ENCODE measurements at regions not wholly inside any gene's neighbourhood (a gene's known extent, or its start where the extent isn't known, plus 50 kb on each side); places are given as distances from the start of the nearest gene placed in this dataset.

GRCh38 chr1:113219377-113219776 lies 146.4 kb downstream of the LRIG2 start:
- no peak for FAIRE-seq
- no peak for DNase-seq (ENCODE audit: low spot score)

- FAIRE-seq, result no peak
Observed at GRCh38 chr1:113219828-113220227, 146.8 kb downstream of the LRIG2 start.

DNA sequence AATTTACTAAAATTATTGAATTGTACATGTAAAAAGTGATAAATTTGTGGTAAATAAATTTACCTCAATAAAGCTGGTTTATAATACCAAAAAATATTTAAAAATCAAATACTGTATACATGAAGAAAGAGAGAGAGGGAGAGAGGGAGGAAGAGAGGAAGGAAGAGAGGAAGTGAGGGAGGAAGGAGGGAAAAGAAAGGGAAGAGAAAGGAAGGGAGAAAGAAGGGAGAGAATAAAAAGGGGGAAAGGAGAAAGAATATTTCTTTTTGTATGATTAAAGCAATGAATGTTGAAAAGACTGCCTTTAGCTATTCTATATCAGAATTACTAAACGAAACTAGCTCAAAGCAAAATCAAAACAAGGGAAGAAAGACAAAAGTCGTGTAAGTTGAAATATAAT lies 150.0 kb downstream of the LRIG2 start:
- FAIRE-seq, result no peak
- DNase-seq (ENCODE audit: low spot score), result no peak

More at GRCh38 chr1:113219828-113220227, 146.8 kb downstream of the LRIG2 start:
- no peak for DNase-seq (ENCODE audit: low spot score)

DNA sequence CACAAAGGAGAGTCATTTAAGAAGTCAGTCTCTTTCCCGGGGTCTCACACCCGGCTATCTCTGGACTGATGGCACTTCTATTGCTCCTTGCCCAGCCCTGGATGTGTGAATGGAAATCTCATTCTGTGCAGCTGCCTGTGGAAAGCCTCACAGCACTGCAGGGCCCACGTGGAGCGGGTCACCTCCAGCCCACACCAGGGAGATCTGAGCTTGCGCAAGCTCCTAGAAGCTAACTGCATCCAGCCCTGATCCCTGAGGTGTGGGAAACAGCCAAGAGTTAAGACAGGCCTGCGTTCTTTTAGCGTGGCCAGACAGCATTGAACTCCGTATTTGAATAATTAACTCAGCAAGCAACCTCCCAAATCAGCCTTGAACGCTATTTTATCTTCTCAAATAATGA lies 150.5 kb downstream of the LRIG2 start:
- FAIRE-seq, result no peak
- no peak for DNase-seq (ENCODE audit: low spot score)

DNA sequence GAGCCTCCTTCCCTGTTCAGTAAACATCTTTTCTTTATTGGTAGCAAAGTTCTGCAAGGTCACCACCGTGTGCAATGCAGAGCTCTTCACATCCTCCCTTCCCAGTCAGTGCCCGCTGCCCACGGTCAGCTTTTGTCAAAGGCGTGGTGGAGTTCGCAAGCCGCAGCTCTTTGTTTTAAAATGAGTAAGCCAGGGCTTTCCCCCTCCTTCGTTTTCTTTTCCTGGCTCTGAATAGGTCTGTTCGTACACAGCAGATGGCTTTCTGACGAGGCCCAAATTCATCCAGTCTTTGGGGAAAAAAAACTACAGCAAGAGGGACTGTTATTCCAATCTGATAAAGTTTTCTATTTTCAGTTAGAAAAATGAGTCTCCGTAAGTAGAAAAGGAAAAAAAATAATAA lies 153.2 kb downstream of the LRIG2 start:
- DNase-seq (ENCODE audit: low spot score) (no peak), FAIRE-seq (no peak)

- FAIRE-seq (no peak), DNase-seq (ENCODE audit: low spot score) (no peak)
Observed at GRCh38 chr1:113231866-113232265, 158.4 kb upstream of the MAGI3 start.

- FAIRE-seq (no peak), DNase-seq (ENCODE audit: low spot score) (no peak)
Observed at GRCh38 chr1:113233441-113233840, 156.9 kb upstream of the MAGI3 start.

GRCh38 chr1:113241237-113241636 lies 149.1 kb upstream of the MAGI3 start:
- no peak for FAIRE-seq
- no peak for DNase-seq (ENCODE audit: low spot score)

DNA sequence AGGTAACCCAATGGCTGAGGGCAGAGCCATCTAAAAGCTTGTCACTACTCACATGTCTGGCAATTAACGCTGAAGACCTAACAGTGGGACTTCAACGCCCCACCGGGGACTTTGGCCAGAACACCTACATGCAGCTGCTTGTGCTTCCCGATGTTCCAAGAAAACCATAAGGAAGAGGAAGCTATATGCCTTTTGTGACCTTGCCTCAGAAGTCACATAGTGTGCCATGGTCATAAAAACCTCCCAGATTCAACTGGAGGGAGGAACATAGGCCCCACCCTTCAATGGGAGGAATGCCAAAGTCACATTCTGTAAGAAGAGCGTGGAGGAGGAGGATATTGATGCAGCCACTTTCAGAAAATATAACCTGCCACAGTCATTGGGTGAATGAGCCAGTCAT lies 147.8 kb upstream of the MAGI3 start:
- DNase-seq (ENCODE audit: low spot score) (no peak), FAIRE-seq (no peak)

GRCh38 chr1:113243529-113243928 lies 146.8 kb upstream of the MAGI3 start:
- DNase-seq (ENCODE audit: low spot score), result no peak

DNA sequence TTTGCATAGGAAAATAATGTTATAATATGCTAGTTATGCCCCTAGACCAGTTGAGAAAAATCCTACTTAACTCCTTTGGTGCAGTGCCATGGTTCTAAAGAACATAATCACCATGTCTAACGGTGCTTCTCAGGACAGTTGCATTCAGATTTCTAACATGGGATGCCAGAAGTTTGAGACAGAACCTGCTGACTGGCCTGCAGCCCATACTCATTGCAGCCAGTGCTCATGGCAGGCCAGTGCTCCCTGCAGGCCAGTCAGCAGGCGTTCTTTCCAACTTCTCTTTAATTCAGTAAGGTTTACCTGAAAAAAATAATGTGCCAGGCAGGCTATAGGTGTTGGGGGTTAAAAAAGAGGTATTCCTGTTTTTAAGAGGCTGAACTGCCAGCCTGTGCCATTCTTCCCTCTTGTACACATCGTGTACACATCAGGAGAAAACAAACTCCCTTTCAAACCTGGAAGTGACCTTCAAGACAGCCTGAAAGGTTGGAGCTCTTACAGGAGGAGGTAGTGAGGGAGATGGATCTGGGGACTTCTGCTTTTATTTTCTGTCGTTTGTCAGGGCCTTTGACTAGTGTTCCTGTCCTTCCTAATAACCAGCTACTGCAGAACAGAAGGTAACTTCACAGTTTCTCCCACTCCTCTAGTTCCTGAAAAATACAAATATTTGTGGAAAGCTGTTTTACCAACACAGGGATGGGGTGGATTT lies 146.0 kb upstream of the MAGI3 start:
- no peak for DNase-seq (ENCODE audit: low spot score)

More at GRCh38 chr1:113243529-113243928, 146.8 kb upstream of the MAGI3 start:
- FAIRE-seq, result no peak

GRCh38 chr1:113245252-113245651 lies 145.1 kb upstream of the MAGI3 start:
- FAIRE-seq (no peak), DNase-seq (ENCODE audit: low spot score) (no peak)

More for the DNA sequence above, 146.0 kb upstream of the MAGI3 start:
- no peak for FAIRE-seq

DNA sequence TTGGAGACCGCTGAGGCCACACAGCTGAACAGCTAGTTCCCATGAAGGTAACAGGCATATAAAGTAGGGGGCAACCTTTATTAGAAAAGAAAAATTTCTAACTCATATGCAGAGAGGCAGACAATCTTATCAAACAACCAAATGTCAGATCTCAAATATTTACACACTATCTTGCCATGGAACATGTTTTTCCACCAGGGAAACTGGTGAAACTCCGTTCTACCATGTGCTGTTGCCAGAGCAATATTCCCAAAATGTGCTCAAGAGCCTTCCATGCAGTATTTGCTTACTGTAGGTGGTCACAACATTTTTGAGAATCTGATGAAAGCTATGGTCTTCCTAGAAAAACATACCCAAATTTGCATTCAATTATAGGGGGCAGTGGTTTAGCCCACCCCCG lies 143.4 kb upstream of the MAGI3 start:
- DNase-seq (ENCODE audit: low spot score) (no peak), FAIRE-seq (no peak)

DNA sequence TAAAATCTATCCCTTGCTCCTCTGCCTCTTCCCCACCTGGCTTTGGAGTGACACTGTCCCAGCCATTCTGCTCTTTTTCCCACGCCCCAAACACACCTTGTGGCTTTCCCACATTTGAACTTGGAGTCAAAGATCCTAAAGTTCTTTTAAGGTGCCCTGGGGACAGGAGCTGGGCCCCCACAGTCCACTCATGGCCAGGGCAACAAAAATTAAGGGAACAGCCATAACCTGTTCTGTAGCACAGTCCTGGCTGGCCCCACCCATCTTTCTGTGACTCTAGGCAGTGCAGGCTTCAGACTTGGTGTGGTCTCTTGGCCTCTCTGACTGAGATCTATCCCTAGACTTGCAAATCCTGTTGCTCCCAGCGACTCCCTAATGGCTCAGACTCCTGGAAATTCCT lies 143.0 kb upstream of the MAGI3 start:
- FAIRE-seq (no peak), DNase-seq (ENCODE audit: low spot score) (no peak)

DNA sequence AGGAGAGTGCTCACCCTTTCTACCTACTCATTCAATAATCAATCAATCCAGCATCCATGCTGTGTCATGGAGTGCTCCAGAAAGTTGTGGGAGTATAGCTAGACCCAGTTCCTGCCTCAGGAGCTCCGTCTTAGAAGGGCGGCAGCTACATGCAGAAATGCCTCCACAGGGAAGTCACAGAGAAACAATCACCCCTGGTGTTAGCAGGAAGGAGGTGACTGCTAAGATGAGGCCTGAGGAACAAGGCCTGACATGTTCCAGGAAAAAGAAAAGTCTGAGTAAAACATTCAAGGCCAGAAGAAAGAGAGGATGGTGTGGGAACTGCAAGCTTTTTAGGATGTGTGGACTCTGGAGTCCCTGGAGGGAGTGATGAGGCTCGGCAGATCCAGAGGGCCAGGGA lies 142.5 kb upstream of the MAGI3 start:
- no peak for FAIRE-seq
- no peak for DNase-seq (ENCODE audit: low spot score)

DNA sequence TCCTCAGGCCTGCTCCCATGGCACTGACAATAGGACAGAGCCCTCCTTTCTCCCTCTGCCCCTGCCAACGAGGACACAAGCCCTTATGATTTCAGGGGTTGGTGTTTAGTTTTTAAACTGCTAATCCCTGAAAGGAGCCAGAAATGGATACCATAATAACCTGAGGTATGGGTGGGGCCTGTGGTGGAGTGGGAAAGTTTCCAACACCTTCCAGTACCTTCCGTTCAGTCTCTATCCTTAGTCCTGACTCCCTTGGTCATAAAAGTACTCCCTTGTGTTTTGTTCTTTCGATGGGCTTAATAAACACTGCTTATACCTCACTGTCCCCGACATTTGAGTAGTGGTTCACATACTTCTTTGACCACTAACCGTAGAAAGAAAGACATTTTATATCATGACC lies 141.8 kb upstream of the MAGI3 start:
- no peak for FAIRE-seq
- DNase-seq (ENCODE audit: low spot score), result no peak

- FAIRE-seq, result no peak
- no peak for DNase-seq (ENCODE audit: low spot score)
Observed at GRCh38 chr1:113250161-113250560, 140.2 kb upstream of the MAGI3 start.

GRCh38 chr1:113252166-113252565 lies 138.1 kb upstream of the MAGI3 start:
- DNase-seq (ENCODE audit: low spot score) (no peak), FAIRE-seq (no peak)

- no peak for DNase-seq (ENCODE audit: low spot score)
- FAIRE-seq, result no peak
Observed at GRCh38 chr1:113253187-113253586, 137.1 kb upstream of the MAGI3 start.

- DNase-seq (ENCODE audit: low spot score) (no peak), FAIRE-seq (no peak)
Observed at GRCh38 chr1:113253590-113253989, 136.7 kb upstream of the MAGI3 start.

- no peak for DNase-seq (ENCODE audit: low spot score)
Observed at GRCh38 chr1:113255038-113255719, 135.1 kb upstream of the MAGI3 start.

DNA sequence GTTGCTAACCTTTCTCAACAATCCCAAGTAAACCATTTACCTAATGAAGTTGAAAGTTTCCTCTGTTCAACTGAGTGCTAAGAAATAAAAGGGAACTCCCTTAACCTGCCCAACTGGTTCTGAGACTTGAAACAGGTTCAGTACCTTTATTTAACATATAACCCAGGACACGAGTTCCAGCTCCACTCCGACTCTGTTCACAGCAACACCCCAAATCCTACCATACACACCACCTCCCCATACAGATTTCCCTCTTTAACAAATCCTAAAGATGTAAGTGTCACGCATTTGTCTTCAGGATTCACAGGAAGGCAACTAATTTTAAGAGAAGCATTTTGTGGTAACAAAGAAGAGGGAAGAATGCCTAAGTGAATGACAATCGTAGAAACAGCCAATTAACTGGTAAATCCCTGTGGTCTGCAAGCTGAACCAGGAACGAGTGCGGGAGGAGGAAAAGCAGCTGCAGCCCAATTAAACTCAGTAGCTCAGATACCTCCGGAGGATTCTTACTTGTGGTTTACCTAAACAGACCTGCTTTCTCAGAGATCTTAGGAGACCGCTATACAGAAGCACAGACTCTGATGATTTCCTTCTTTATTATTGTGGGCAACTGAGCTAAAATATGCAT lies 134.5 kb upstream of the MAGI3 start:
- no peak for FAIRE-seq
- DNase-seq (ENCODE audit: low spot score), result no peak

More at GRCh38 chr1:113255038-113255719, 135.1 kb upstream of the MAGI3 start:
- FAIRE-seq, result no peak

- FAIRE-seq (no peak), DNase-seq (ENCODE audit: low spot score) (no peak)
Observed at GRCh38 chr1:113256348-113256729, 134.0 kb upstream of the MAGI3 start.
